Fibroblast of lung (primary cell): ENCODE measurements at regions not wholly inside any gene's neighbourhood (a gene's known extent, or its start where the extent isn't known, plus 50 kb on each side); places are given as distances from the start of the nearest gene placed in this dataset.

Experiments used
- DNase-seq, 2 donors: peaks; one replicate each; pipeline versions ENCODE4 v3.0.0 to v3.0.0-alpha.2; 2010; ENCODE audit warnings: low read depth in 2 of 2
- H2AFZ ChIP-seq: 2 replicates; pipeline ENCODE4 v1.5.1; 2012; ENCODE audit warnings: low read length, control low read depth, inconsistent platforms
- H3K27ac ChIP-seq: 2 replicates; pipeline ENCODE4 v1.5.1; 2011; ENCODE audit warnings: low read length, control low read depth; ENCODE audit not compliant: insufficient read depth
- H3K27me3 ChIP-seq: 2 replicates; pipeline ENCODE4 v1.5.1; 2011; ENCODE audit warnings: mild to moderate bottlenecking, low read length; ENCODE audit not compliant: control insufficient read depth, insufficient read depth
- H3K36me3 ChIP-seq: 2 replicates; pipeline ENCODE4 v1.5.1; 2011; ENCODE audit warnings: low read length; ENCODE audit not compliant: control insufficient read depth, insufficient read depth
- H3K4me1 ChIP-seq: 2 replicates; pipeline ENCODE4 v1.5.1; 2011; ENCODE audit warnings: low read length; ENCODE audit not compliant: control insufficient read depth, insufficient read depth; ENCODE audit errors: extremely low read depth
- H3K4me2 ChIP-seq: 2 replicates; pipeline ENCODE4 v1.5.1; 2011; ENCODE audit warnings: low read length, control low read depth; ENCODE audit not compliant: insufficient read depth; ENCODE audit errors: extremely low read depth
- H3K4me3 ChIP-seq, 4 experiments: fragments of 200-600 bp in 1 of 4; sonication (generic) in 1 of 4; replicated peaks in 1 of 4; 2 replicates each; pipeline ENCODE4 v1.5.1; 2011 to 2016; ENCODE audit warnings: low read length in 4 of 4, low read depth in 3 of 4, mild to moderate bottlenecking in 3 of 4, control low read depth in 2 of 4, inconsistent platforms in 1 of 4, mixed read lengths in 1 of 4; ENCODE audit not compliant: insufficient read depth in 1 of 4; ENCODE audit errors: control extremely low read depth in 1 of 4
- H3K79me2 ChIP-seq: 2 replicates; pipeline ENCODE4 v1.5.1; 2012; ENCODE audit warnings: mild to moderate bottlenecking, low read length, inconsistent platforms; ENCODE audit not compliant: control insufficient read depth, insufficient read depth
- H3K9ac ChIP-seq: 2 replicates; pipeline ENCODE4 v1.5.1; 2011; ENCODE audit warnings: mild to moderate bottlenecking, low read length, control low read depth; ENCODE audit not compliant: insufficient read depth
- H3K9me3 ChIP-seq: 2 replicates; pipeline ENCODE4 v1.5.1; 2012; ENCODE audit warnings: low read depth, low read length; ENCODE audit not compliant: control insufficient read depth, insufficient read depth
- H4K20me1 ChIP-seq: 2 replicates; pipeline ENCODE4 v1.5.1; 2011; ENCODE audit warnings: low read length; ENCODE audit not compliant: control insufficient read depth, insufficient read depth; ENCODE audit errors: extremely low read depth
- CTCF ChIP-seq, 2 donors: IDR thresholded peaks in 1 of 2; conservative IDR thresholded peaks in 1 of 2; 1 replicate in 1 of 2; 2 replicates in 1 of 2; pipeline ENCODE4 v1.5.1; 2011 to 2012; ENCODE audit warnings: low read length in 2 of 2, control low read depth in 1 of 2, inconsistent platforms in 1 of 2, low read depth in 1 of 2, mild to moderate bottlenecking in 1 of 2
- EZH2 ChIP-seq: IDR thresholded peaks from 2 replicates; pipeline ENCODE4 v1.5.1; 2012; ENCODE audit warnings: low read length, control low read depth, mild to moderate bottlenecking; ENCODE audit errors: missing control alignments

GRCh38 chr13:24011266-24011665, 114.0 kb upstream of the C1QTNF9B start:
- Histone ChIP-seq H3K79me2 (no peaks in the 10 kb centered on the region), H3K27me3 (no peaks in the 10 kb centered on the region), H2AFZ (no peak overlapping the region), H3K36me3 (no peaks in the 10 kb centered on the region), H3K9ac (no peak overlapping the region), H3K9me3 (no peaks in the 10 kb centered on the region), H3K27ac (no peak overlapping the region), H3K4me2 (no peak overlapping the region), H4K20me1 (no peaks in the 10 kb centered on the region), H3K4me1 (no peaks in the 10 kb centered on the region), H3K4me3 (no peak overlapping the region)
- no peak for DNase-seq
- TF ChIP-seq CTCF (conservative IDR thresholded peaks at IDR 0.05 in 1 of 2, IDR thresholded peaks at IDR 0.05 in 1 of 2; ENCODE audit: low read depth in 1 of 2, low read length in 2 of 2): no peak
- no peak for TF ChIP-seq EZH2

- H2AFZ ChIP-seq: no peak overlapping the region
- no peak for DNase-seq
- H3K36me3 ChIP-seq: no peaks in the 10 kb centered on the region
- H3K27me3 ChIP-seq: no peaks in the 10 kb centered on the region
- no peaks in the 10 kb centered on the region for H3K4me1 ChIP-seq
- H3K4me3 ChIP-seq: no peak overlapping the region
- H3K27ac ChIP-seq: no peak overlapping the region
- H3K9ac ChIP-seq: no peak overlapping the region
- no peaks in the 10 kb centered on the region for H4K20me1 ChIP-seq
- H3K9me3 ChIP-seq: no peaks in the 10 kb centered on the region
- TF ChIP-seq EZH2 (no peak), CTCF (conservative IDR thresholded peaks at IDR 0.05 in 1 of 2, IDR thresholded peaks at IDR 0.05 in 1 of 2; ENCODE audit: low read depth in 1 of 2, low read length in 2 of 2) (no peak)
- no peaks in the 10 kb centered on the region for H3K79me2 ChIP-seq
- no peak overlapping the region for H3K4me2 ChIP-seq
Measured at GRCh38 chr13:24012648-24013047, 115.3 kb upstream of the C1QTNF9B start.

GRCh38 chr13:24013189-24013588, 115.9 kb upstream of the C1QTNF9B start:
- no peaks in the 10 kb centered on the region for H3K36me3 ChIP-seq
- no peak for DNase-seq
- TF ChIP-seq EZH2 (no peak), CTCF (conservative IDR thresholded peaks at IDR 0.05 in 1 of 2, IDR thresholded peaks at IDR 0.05 in 1 of 2; ENCODE audit: low read depth in 1 of 2, low read length in 2 of 2) (no peak)
- H3K27me3 ChIP-seq: no peaks in the 10 kb centered on the region
- no peak overlapping the region for H3K27ac ChIP-seq
- H2AFZ ChIP-seq: no peak overlapping the region
- no peak overlapping the region for H3K4me2 ChIP-seq
- no peaks in the 10 kb centered on the region for H4K20me1 ChIP-seq
- H3K9ac ChIP-seq: no peak overlapping the region
- H3K4me3 ChIP-seq: no peak overlapping the region
- no peaks in the 10 kb centered on the region for H3K9me3 ChIP-seq
- no peaks in the 10 kb centered on the region for H3K79me2 ChIP-seq
- H3K4me1 ChIP-seq: no peaks in the 10 kb centered on the region
